GM12891 (cell line): ENCODE measurements at regions not wholly inside any gene's neighbourhood (a gene's known extent, or its start where the extent isn't known, plus 50 kb on each side); places are given as distances from the start of the nearest gene placed in this dataset.

ENCODE experiments used
- DNase-seq: peaks from one replicate; pipeline ENCODE4 v3.0.0; 2011; ENCODE audit warnings: low spot score; ENCODE audit not compliant: insufficient read length
- FAIRE-seq: peaks from 2 replicates; lab custom pipeline; 2011; peaks lifted over from hg19 to GRCh38; lab: Jason Lieb, UNC
- PAX5 ChIP-seq: IDR thresholded peaks from 2 replicates; pipeline ENCODE4 v1.6.1; 2011; ENCODE audit warnings: low read length, moderate library complexity, mild to moderate bottlenecking; ENCODE audit not compliant: insufficient read depth, severe bottlenecking
- POLR2A ChIP-seq: IDR thresholded peaks from 2 replicates; pipeline ENCODE4 v1.6.1; 2011; ENCODE audit warnings: low read depth, low read length, control low read depth
- POLR2AphosphoS5 ChIP-seq: IDR thresholded peaks from 2 replicates; pipeline ENCODE4 v1.6.1; 2011; ENCODE audit warnings: low read depth, low read length, control low read depth
- POU2F2 ChIP-seq: IDR thresholded peaks from 2 replicates; pipeline ENCODE4 v1.6.1; 2011; ENCODE audit warnings: low read depth, mild to moderate bottlenecking, control low read depth, low read length, moderate library complexity
- SPI1 ChIP-seq: IDR thresholded peaks from 2 replicates; pipeline ENCODE4 v1.6.1; 2011; ENCODE audit warnings: low read depth, low read length, control low read depth
- TAF1 ChIP-seq: IDR thresholded peaks from 2 replicates; pipeline ENCODE4 v1.6.1; 2011; ENCODE audit warnings: low read depth, low read length, control low read depth

GRCh38 chr13:80030491-80030890 is 310.4 kb downstream of the SPRY2 start:
- TF ChIP-seq POU2F2 = no peak
- TF ChIP-seq TAF1 = no peak
- TF ChIP-seq POLR2AphosphoS5 = no peak
- TF ChIP-seq POLR2A = no peak
- TF ChIP-seq PAX5 = no peak
- no peak for TF ChIP-seq SPI1
- FAIRE-seq (peak; percentile 76), DNase-seq (no peak)

GRCh38 chr13:80029170-80029569 is 311.8 kb downstream of the SPRY2 start:
- TF ChIP-seq POLR2A (no peak), POU2F2 (no peak), PAX5 (no peak), TAF1 (no peak), POLR2AphosphoS5 (no peak), SPI1 (no peak)
- FAIRE-seq = no peak
- DNase-seq = no peak

- DNase-seq (no peak), FAIRE-seq (no peak)
- no peak for TF ChIP-seq TAF1
- TF ChIP-seq POU2F2 = no peak
- no peak for TF ChIP-seq POLR2A
- TF ChIP-seq SPI1 = no peak
- no peak for TF ChIP-seq PAX5
- no peak for TF ChIP-seq POLR2AphosphoS5
These were observed 318.8 kb downstream of the SPRY2 start for GRCh38 chr13:80022146-80022545.

- no peak for DNase-seq
- no peak for TF ChIP-seq POU2F2
- TF ChIP-seq TAF1 = no peak
- TF ChIP-seq PAX5 = no peak
- no peak for TF ChIP-seq POLR2A
- no peak for TF ChIP-seq SPI1
- no peak for TF ChIP-seq POLR2AphosphoS5
These were observed 328.7 kb downstream of the SPRY2 start for GRCh38 chr13:80012251-80012650.

GRCh38 chr13:80011448-80012212 is 329.3 kb downstream of the SPRY2 start:
- FAIRE-seq (no peak), DNase-seq (no peak)
- no peak for TF ChIP-seq POLR2A
- no peak for TF ChIP-seq POU2F2
- no peak for TF ChIP-seq POLR2AphosphoS5
- TF ChIP-seq SPI1 = no peak
- no peak for TF ChIP-seq TAF1
- no peak for TF ChIP-seq PAX5

More at GRCh38 chr13:80012251-80012650, 328.7 kb downstream of the SPRY2 start:
- no peak for FAIRE-seq

GRCh38 chr13:80010846-80011245 is 330.1 kb downstream of the SPRY2 start:
- FAIRE-seq = no peak
- no peak for DNase-seq
- TF ChIP-seq POU2F2 (no peak), SPI1 (no peak), POLR2A (no peak), POLR2AphosphoS5 (no peak), PAX5 (no peak), TAF1 (no peak)

- no peak for FAIRE-seq
- DNase-seq = no peak
- no peak for TF ChIP-seq POLR2A
- no peak for TF ChIP-seq PAX5
These were observed 330.6 kb downstream of the SPRY2 start for GRCh38 chr13:80010286-80010831.

- no peak for FAIRE-seq
- TF ChIP-seq POU2F2 = no peak
- DNase-seq = no peak
These were observed 331.2 kb downstream of the SPRY2 start for GRCh38 chr13:80009760-80010159.

- no peak for TF ChIP-seq POLR2A
- TF ChIP-seq TAF1 = no peak
- no peak for TF ChIP-seq POU2F2
- TF ChIP-seq SPI1 = no peak
- TF ChIP-seq POLR2AphosphoS5 = no peak
- no peak for TF ChIP-seq PAX5
- no peak for FAIRE-seq
- no peak for DNase-seq
These were observed 334.0 kb downstream of the SPRY2 start for GRCh38 chr13:80006940-80007339.

GRCh38 chr13:80001510-80001842 is 339.4 kb downstream of the SPRY2 start:
- FAIRE-seq (no peak), DNase-seq (no peak)
- no peak for TF ChIP-seq POLR2A
- TF ChIP-seq PAX5 = no peak
- no peak for TF ChIP-seq SPI1
- TF ChIP-seq POLR2AphosphoS5 = no peak
- no peak for TF ChIP-seq POU2F2
- no peak for TF ChIP-seq TAF1
